ENCODE measurements at regions not wholly inside any gene's neighbourhood (a gene's known extent, or its start where the extent isn't known, plus 50 kb on each side); places are given as distances from the start of the nearest gene placed in this dataset.

- TF ChIP-seq, protein P1, sequence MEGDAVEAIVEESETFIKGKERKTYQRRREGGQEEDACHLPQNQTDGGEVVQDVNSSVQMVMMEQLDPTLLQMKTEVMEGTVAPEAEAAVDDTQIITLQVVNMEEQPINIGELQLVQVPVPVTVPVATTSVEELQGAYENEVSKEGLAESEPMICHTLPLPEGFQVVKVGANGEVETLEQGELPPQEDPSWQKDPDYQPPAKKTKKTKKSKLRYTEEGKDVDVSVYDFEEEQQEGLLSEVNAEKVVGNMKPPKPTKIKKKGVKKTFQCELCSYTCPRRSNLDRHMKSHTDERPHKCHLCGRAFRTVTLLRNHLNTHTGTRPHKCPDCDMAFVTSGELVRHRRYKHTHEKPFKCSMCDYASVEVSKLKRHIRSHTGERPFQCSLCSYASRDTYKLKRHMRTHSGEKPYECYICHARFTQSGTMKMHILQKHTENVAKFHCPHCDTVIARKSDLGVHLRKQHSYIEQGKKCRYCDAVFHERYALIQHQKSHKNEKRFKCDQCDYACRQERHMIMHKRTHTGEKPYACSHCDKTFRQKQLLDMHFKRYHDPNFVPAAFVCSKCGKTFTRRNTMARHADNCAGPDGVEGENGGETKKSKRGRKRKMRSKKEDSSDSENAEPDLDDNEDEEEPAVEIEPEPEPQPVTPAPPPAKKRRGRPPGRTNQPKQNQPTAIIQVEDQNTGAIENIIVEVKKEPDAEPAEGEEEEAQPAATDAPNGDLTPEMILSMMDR (conservative IDR thresholded peaks at IDR 0.05 in 1 of 2, IDR thresholded peaks at IDR 0.05 in 1 of 2; ENCODE audit: extremely low read depth in 1 of 2, insufficient read depth in 1 of 2, low read depth in 1 of 2, low read length in 2 of 2), result no peak
- no peak for TF ChIP-seq EZH2 (IDR thresholded peaks at IDR 0.05; ENCODE audit: borderline replicate concordance, low read length)
Measured at GRCh38 chr12:33093534-33093933, 197.0 kb upstream of the PKP2 start.

Data from mammary epithelial cell (primary cell).